Chondrocyte (in vitro differentiated cells): ENCODE measurements at regions not wholly inside any gene's neighbourhood (a gene's known extent, or its start where the extent isn't known, plus 50 kb on each side); places are given as distances from the start of the nearest gene placed in this dataset.

Experiments
- DNase-seq: peaks from one replicate; pipeline ENCODE4 v3.0.0; 2021; ENCODE audit warnings: mixed read lengths, low spot score
- H3K27ac Mint-ChIP-seq: one replicate; pipeline ENCODE4 v1.8.0; 2021; ENCODE audit warnings: mild to moderate bottlenecking, moderate library complexity, mixed read lengths; ENCODE audit not compliant: unreplicated experiment
- H3K27me3 Mint-ChIP-seq: 2 replicates; pipeline ENCODE4 v1.8.0; 2021; ENCODE audit warnings: low read depth, mixed read lengths
- H3K36me3 Mint-ChIP-seq: 2 replicates; pipeline ENCODE4 v1.8.0; 2021; ENCODE audit warnings: low read depth, mixed read lengths
- H3K4me1 Mint-ChIP-seq: 2 replicates; pipeline ENCODE4 v1.8.0; 2021; ENCODE audit warnings: low read depth, mild to moderate bottlenecking, mixed read lengths
- H3K4me3 Mint-ChIP-seq: one replicate; pipeline ENCODE4 v1.8.0; 2021; ENCODE audit warnings: mild to moderate bottlenecking, moderate library complexity, mixed read lengths; ENCODE audit not compliant: unreplicated experiment
- H3K9me3 Mint-ChIP-seq: 2 replicates; pipeline ENCODE4 v1.8.0; 2021; ENCODE audit warnings: low read depth, mixed read lengths
- CTCF ChIP-seq: fragments of 200-600 bp; sonication (generic); IDR thresholded peaks from 2 replicates; pipeline ENCODE4 v1.5.0; 2021; ENCODE audit warnings: antibody characterized with exemption, mild to moderate bottlenecking, moderate library complexity

GRCh38 chr5:79851391-79851863 is 139.6 kb downstream of the MTX3 start:
- TF ChIP-seq CTCF, result no peak
- no peaks in the 10 kb centered on the region for H3K9me3 Mint-ChIP-seq
- no peaks in the 10 kb centered on the region for H3K36me3 Mint-ChIP-seq
- no peaks in the 10 kb centered on the region for H3K4me1 Mint-ChIP-seq
- no peak overlapping the region for H3K4me3 Mint-ChIP-seq
- no peak overlapping the region for H3K27ac Mint-ChIP-seq
- H3K27me3 Mint-ChIP-seq, result peaks cover 17% of the 10 kb centered on the region
- DNase-seq, result no peak

DNA sequence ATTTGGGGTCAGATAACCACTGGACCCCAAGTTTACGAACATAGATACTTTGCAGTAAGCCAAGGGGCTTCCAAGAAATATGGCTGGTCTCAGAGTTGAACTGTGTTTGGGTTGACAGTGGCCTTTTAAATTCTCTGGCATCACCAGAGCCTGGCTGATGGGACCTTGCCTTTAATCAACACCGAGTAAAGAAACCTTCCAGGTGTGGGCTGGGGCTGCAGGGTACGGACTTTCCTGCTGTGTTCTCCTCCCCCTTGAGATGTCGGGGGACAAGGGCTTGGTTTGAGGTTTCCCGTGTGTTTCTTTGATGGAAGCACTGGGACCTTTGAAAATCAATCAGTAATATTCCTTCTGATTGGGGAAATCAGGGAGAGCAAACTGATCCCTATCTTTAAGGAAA is 140.1 kb downstream of the MTX3 start:
- Mint-ChIP-seq H3K4me3 (no peak overlapping the region), H3K9me3 (no peaks in the 10 kb centered on the region), H3K4me1 (peaks cover 3% of the 10 kb centered on the region), H3K27ac (no peak overlapping the region), H3K36me3 (no peaks in the 10 kb centered on the region), H3K27me3 (peaks cover 17% of the 10 kb centered on the region)
- no peak for DNase-seq
- TF ChIP-seq CTCF, result no peak

- Mint-ChIP-seq H3K27me3 (peaks cover 17% of the 10 kb centered on the region), H3K27ac (no peak overlapping the region), H3K4me3 (no peak overlapping the region), H3K4me1 (peaks cover 8% of the 10 kb centered on the region), H3K36me3 (no peaks in the 10 kb centered on the region), H3K9me3 (no peaks in the 10 kb centered on the region)
- DNase-seq, result no peak
- no peak for TF ChIP-seq CTCF
These were observed 140.7 kb downstream of the MTX3 start for GRCh38 chr5:79850316-79850822.

GRCh38 chr5:79849486-79850315 is 141.4 kb downstream of the MTX3 start:
- Mint-ChIP-seq H3K9me3 (no peaks in the 10 kb centered on the region), H3K4me1 (peaks cover 14% of the 10 kb centered on the region), H3K4me3 (no peak overlapping the region), H3K36me3 (no peaks in the 10 kb centered on the region), H3K27ac (no peak overlapping the region), H3K27me3 (peaks cover 17% of the 10 kb centered on the region)
- no peak for DNase-seq
- TF ChIP-seq CTCF, result no peak
